ENCODE measurements at regions not wholly inside any gene's neighbourhood (a gene's known extent, or its start where the extent isn't known, plus 50 kb on each side); places are given as distances from the start of the nearest gene placed in this dataset.

- H3K23ac ChIP-seq (ENCODE audit: low read depth, low read length), result no peak overlapping the region
- no peak overlapping the region for H3K4ac ChIP-seq (ENCODE audit: low read depth, low read length)
- DNase-seq (no peak), ATAC-seq (ENCODE audit: low read depth) (no peak)
- no peak overlapping the region for H3K18ac ChIP-seq (ENCODE audit: low read depth, low read length)
- no peak for TF ChIP-seq RCOR1 (IDR thresholded peaks at IDR 0.05; ENCODE audit: insufficient replicate concordance, low read length)
- no peak for TF ChIP-seq CEBPB (IDR thresholded peaks at IDR 0.05; ENCODE audit: low read depth, low read length)
- no peak overlapping the region for H3K4me3 ChIP-seq (ENCODE audit: insufficient read depth, low read depth, low read length)
- no peak overlapping the region for H3K4me2 ChIP-seq (ENCODE audit: low read depth, low read length)
- H3K14ac ChIP-seq (replicated peaks; ENCODE audit: low read depth, low read length), result no peak overlapping the region
- H3K79me1 ChIP-seq (ENCODE audit: low read depth in 1 of 2, low read length in 2 of 2), result no peaks in the 10 kb centered on the region
- ChIA-PET POLR2A (ENCODE audit: unreplicated experiment) (no interaction called here), CTCF (no interaction called here)
- no peak overlapping the region for H4K8ac ChIP-seq (ENCODE audit: low read depth in 2 of 2, low read length in 2 of 2)
- 97% methylated on average over 4 of the region's 13 CpGs; no CpG with 5 or more reads in 1 of the 2 experiments for WGBS, 2 experiments (ENCODE audit: extremely low coverage in 2 of 2, insufficient read length in 1 of 2)
- H3K27me3 ChIP-seq (ENCODE audit: control insufficient read depth, insufficient read depth, low read length), result no peaks in the 10 kb centered on the region
- H3K9me3 ChIP-seq (ENCODE audit: control insufficient read depth, insufficient read depth, low read length), result peaks cover 9% of the 10 kb centered on the region
- H3K36me3 ChIP-seq (ENCODE audit: control insufficient read depth, insufficient read depth, low read length), result no peaks in the 10 kb centered on the region
- no peaks in the 10 kb centered on the region for H4K20me1 ChIP-seq (ENCODE audit: insufficient read depth, low read length)
- no peak overlapping the region for H2BK20ac ChIP-seq (ENCODE audit: low read depth, low read length)
- BruUV-seq (replicated peaks), result no TSS peak
- no peak overlapping the region for H2AFZ ChIP-seq (replicated peaks; ENCODE audit: low read length, poor library complexity)
- 0 out of 2 replicates have a peak, but pooled peaks cover 2% of the 10 kb centered on the region for H3K4me1 ChIP-seq (ENCODE audit: control insufficient read depth, insufficient read depth, low read length)
- intact Hi-C loops (cut with micrococcal nuclease), result no loop called here
- no peaks in the 10 kb centered on the region for H3K9me1 ChIP-seq (ENCODE audit: insufficient read depth, low read length)
- no peak overlapping the region for H3K9ac ChIP-seq (ENCODE audit: low read depth, low read length)
- H3K56ac ChIP-seq (ENCODE audit: extremely low read depth, insufficient read depth, low read length), result no peak overlapping the region
- H2BK15ac ChIP-seq (ENCODE audit: low read depth, low read length), result no peak overlapping the region
- no peak overlapping the region for H3K27ac ChIP-seq (ENCODE audit: insufficient read depth, low read length)
- dilution Hi-C loops (cut with HindIII; ENCODE audit: low sequenced_read_pairs, unreplicated experiment), result no loop called here
- H2AK5ac ChIP-seq (ENCODE audit: low read depth, low read length), result peak overlapping the region; percentile 69; the same call in 1 of the 2 replicates
- no peak overlapping the region for H2BK5ac ChIP-seq (ENCODE audit: low read depth, low read length, poor library complexity, severe bottlenecking)
- in situ Hi-C loops (cut with MboI; ENCODE audit: low sequenced_read_pairs), result no loop called here
- no peak overlapping the region for H2BK120ac ChIP-seq (ENCODE audit: low read depth, low read length)
- no peak overlapping the region for H4K91ac ChIP-seq (ENCODE audit: insufficient read depth, low read depth, low read length)
- H2AK9ac ChIP-seq (replicated peaks; ENCODE audit: low read depth, low read length, poor library complexity), result no peak overlapping the region
- H4K5ac ChIP-seq (ENCODE audit: low read depth, low read length), result no peak overlapping the region
These were observed 89.7 kb downstream of the MYEOV start for GRCh38 chr11:69383372-69384250.

Measured in IMR-90 (cell line).